AG04450 (cell line): ENCODE measurements at regions not wholly inside any gene's neighbourhood (a gene's known extent, or its start where the extent isn't known, plus 50 kb on each side); places are given as distances from the start of the nearest gene placed in this dataset.
"Not testable (repeated sequence)": the region's sequence is repeated elsewhere in the genome, so short reads cannot be mapped to it uniquely, and the experiment has no call there.

Source experiments
- CTCF ChIA-PET: fragments of 300-600, 350-600 bp; formaldehyde crosslinking; extraction: SDS; loops from one replicate; lab custom pipeline; 2022; ENCODE audit warnings: antibody characterized with exemption, inconsistent platforms; lab: Charles Lee
- POLR2A ChIA-PET: fragments of 350-600 bp; formaldehyde crosslinking; extraction: SDS; loops from one replicate; lab custom pipeline; 2021; ENCODE audit warnings: antibody characterized with exemption, inconsistent platforms; lab: Yijun Ruan, JAX
- DNase-seq: peaks from one replicate; pipeline ENCODE4 v3.0.0-alpha.2; 2011; ENCODE audit warnings: low read depth, low spot score
- H3K27ac ChIP-seq: one replicate; pipeline ENCODE4 v1.5.1; 2012; ENCODE audit warnings: low read depth, low read length, control low read depth
- H3K27me3 ChIP-seq: one replicate; pipeline ENCODE4 v1.6.0; 2012; ENCODE audit warnings: low read length; ENCODE audit not compliant: control insufficient read depth, insufficient read depth
- H3K4me3 ChIP-seq: 2 replicates; pipeline ENCODE4 v1.5.1; 2011; ENCODE audit warnings: mild to moderate bottlenecking, low read depth, low read length, control low read depth
- H3K9me3 ChIP-seq: 2 replicates; pipeline ENCODE4 v1.5.1; 2012; ENCODE audit warnings: low read length; ENCODE audit not compliant: control insufficient read depth, insufficient read depth
- TF ChIP-seq, protein P1 (sequence below): IDR thresholded peaks from 2 replicates; pipeline ENCODE4 v1.5.1; 2011; ENCODE audit warnings: low read depth, low read length, control low read depth, inconsistent platforms

DNA sequence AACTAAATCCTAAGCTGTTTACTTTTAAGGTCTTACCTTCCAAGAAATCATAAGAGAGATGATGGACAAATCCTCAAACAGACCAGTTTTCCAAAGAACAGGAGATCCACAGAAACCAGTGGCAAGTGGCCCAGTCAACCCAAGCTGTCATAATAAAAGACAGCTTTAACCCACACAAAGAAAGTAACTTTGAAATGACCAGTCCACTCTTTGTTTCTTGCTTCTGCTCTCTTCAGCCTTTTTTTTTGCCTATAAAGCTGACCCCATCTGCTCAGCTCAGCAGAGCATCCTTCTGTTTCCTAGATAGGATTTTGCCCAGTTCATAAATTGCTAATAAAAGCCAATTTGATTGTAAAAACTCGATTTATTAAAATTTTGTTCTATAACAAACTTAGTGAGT, 299.4 kb downstream of the OXSM start:
- POLR2A ChIA-PET: no interaction called here
- TF ChIP-seq, protein P1, sequence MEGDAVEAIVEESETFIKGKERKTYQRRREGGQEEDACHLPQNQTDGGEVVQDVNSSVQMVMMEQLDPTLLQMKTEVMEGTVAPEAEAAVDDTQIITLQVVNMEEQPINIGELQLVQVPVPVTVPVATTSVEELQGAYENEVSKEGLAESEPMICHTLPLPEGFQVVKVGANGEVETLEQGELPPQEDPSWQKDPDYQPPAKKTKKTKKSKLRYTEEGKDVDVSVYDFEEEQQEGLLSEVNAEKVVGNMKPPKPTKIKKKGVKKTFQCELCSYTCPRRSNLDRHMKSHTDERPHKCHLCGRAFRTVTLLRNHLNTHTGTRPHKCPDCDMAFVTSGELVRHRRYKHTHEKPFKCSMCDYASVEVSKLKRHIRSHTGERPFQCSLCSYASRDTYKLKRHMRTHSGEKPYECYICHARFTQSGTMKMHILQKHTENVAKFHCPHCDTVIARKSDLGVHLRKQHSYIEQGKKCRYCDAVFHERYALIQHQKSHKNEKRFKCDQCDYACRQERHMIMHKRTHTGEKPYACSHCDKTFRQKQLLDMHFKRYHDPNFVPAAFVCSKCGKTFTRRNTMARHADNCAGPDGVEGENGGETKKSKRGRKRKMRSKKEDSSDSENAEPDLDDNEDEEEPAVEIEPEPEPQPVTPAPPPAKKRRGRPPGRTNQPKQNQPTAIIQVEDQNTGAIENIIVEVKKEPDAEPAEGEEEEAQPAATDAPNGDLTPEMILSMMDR: no peak
- H3K27me3 ChIP-seq: no peaks in the 10 kb centered on the region

DNA sequence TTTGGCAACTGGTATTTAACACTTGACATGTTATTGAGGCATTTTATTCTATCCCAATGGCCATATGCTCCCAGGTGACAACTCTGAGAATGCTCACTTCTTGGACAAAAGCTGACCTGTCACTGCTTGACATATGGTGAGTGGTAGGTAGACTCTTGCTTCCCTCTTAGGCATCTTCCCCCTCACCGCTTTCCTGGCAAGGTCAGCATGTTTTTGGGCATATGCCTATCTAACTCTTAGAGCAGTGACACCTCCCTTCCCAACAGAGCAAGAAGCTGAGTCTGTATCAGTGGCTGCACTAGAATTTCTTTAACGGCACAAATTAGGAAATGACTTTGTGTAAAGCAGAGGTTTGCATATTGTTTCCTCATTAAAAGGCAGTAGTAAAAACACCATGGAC, 300.7 kb downstream of the OXSM start:
- Histone ChIP-seq H3K4me3 (no peak overlapping the region), H3K27ac (no peak overlapping the region), H3K9me3 (0 out of 2 replicates have a peak, but pooled peaks cover 3% of the 10 kb centered on the region), H3K27me3 (no peaks in the 10 kb centered on the region)
- TF ChIP-seq, protein P1: no peak
- no peak for DNase-seq
- POLR2A ChIA-PET: no interaction called here
- CTCF ChIA-PET: no interaction called here

More for the DNA sequence above, 299.4 kb downstream of the OXSM start:
- Histone ChIP-seq H3K9me3 (peaks cover 3% of the 10 kb centered on the region; the same call in 1 of the 2 replicates), H3K4me3 (no peak overlapping the region), H3K27ac (no peak overlapping the region)
- CTCF ChIA-PET: interaction anchor here (0.6 kb wide), 1 partner anchor 74 kb away, joined by 3 read pairs; no protein-coding TSS in a partner anchor
- no peak for DNase-seq

DNA sequence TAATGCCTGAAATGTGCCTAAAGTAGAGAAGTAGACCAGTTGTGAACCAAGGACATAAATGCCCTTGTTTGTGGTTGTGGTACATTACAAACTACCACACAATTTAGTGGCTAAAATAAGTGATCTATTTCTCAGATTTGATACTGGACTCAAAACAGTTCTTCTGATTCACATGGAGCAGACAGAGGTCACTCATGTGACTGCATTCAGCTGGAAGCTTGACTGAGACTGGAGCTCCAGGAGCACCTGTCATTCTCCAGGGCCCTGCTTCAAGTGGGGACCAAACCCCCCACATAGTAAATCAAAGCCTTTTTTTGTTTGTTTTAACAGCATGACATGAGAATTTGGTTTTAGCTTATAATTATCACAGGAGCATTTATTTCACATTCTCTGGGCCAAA, 301.2 kb downstream of the OXSM start:
- DNase-seq: no peak
- POLR2A ChIA-PET: no interaction called here
- CTCF ChIA-PET: no interaction called here
- H3K27me3 ChIP-seq: no peaks in the 10 kb centered on the region
- TF ChIP-seq, protein P1: no peak
- H3K4me3 ChIP-seq: no peak overlapping the region
- no peak overlapping the region for H3K27ac ChIP-seq
- peaks cover 5% of the 10 kb centered on the region; the same call in 1 of the 2 replicates for H3K9me3 ChIP-seq

DNA sequence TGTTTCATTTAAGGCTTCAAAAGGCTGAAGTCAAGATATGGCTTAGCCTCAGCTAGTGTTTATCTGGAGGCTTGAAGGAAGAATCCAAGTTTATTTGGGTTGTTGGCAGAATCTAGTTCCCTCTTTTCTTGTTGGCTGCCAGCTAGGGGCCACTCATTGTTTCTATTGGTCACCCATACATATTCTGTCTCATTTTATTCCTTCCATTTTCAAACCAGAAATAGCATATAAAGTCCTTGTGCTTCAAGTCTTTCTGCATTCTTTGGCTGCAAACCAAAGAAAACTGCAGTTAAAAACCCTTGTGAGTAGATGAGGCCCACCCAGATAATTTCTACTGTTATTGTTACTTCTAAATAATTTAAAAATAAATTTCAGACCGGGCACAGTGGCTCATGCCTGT, 301.7 kb downstream of the OXSM start:
- TF ChIP-seq, protein P1: no peak
- Histone ChIP-seq H3K9me3 (peaks cover 10% of the 10 kb centered on the region), H3K27me3 (no peaks in the 10 kb centered on the region), H3K4me3 (no peak overlapping the region), H3K27ac (no peak overlapping the region)
- DNase-seq: no peak
- ChIA-PET POLR2A (no interaction called here), CTCF (no interaction called here)

DNA sequence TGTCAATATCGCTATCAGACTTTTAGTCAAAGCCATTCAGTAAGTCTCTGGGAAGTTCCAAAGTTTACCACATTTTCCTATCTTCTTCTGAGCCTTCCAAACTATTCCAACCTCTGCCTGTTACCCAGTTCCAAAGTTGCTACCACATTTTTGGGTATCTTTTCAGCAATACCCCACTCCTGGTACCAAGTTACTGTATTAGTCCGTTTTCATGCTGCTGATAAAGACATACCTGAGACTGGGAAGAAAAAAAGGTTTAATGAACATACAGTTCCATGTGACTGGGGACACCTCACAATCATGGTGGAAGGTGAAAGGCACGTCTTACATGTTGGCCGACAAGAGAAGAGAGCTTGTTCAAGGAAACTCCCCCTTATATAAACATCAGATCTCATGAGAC, 307.2 kb downstream of the OXSM start:
- H3K27ac ChIP-seq, POLR2A ChIA-PET, H3K9me3 ChIP-seq, H3K27me3 ChIP-seq, H3K4me3 ChIP-seq, DNase-seq, CTCF ChIA-PET: not testable (repeated sequence)

DNA sequence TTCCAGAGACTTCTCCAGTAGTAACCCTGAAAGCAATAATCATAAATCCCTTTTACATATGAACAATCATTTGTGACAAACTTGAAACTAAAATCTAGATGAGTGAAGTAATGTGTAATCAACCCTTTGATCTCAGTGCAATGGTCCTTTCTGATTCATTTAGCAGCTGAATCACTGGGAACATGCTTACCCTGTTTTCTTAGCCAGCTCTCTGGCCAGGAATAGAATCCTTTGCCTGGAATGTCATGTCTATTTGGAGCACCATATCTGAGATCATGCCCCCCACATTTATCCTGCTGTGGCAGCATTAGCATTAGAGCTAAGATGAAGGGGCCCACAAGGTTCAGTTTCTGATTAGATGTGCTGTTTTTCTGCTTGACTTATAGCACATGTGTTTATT, 309.8 kb downstream of the OXSM start:
- H3K9me3 ChIP-seq: peaks cover 8% of the 10 kb centered on the region
- H3K4me3 ChIP-seq: no peak overlapping the region
- ChIA-PET POLR2A (no interaction called here), CTCF (no interaction called here)
- H3K27me3 ChIP-seq: no peaks in the 10 kb centered on the region
- H3K27ac ChIP-seq: no peak overlapping the region
- DNase-seq: no peak
- TF ChIP-seq, protein P1: no peak
